ENCODE measurements at regions not wholly inside any gene's neighbourhood (a gene's known extent, or its start where the extent isn't known, plus 50 kb on each side); places are given as distances from the start of the nearest gene placed in this dataset.
A peak's percentile ranks its signal among the peaks of the same experiment; 100 is the strongest.

GRCh38 chr1:224486801-224487583, 52.4 kb upstream of the WDR26 start:
- DNase-seq (ENCODE audit: low spot score), result no peak

GRCh38 chr1:224488806-224489499, 54.4 kb upstream of the WDR26 start:
- DNase-seq (ENCODE audit: low spot score), result no peak

GRCh38 chr1:224489534-224490365, 55.2 kb upstream of the WDR26 start:
- DNase-seq (ENCODE audit: low spot score), result no peak

GRCh38 chr1:224490549-224491537, 56.2 kb upstream of the WDR26 start:
- DNase-seq (ENCODE audit: low spot score), result no peak

GRCh38 chr1:224492015-224492414, 57.4 kb upstream of the WDR26 start:
- no peak for DNase-seq (ENCODE audit: low spot score)

GRCh38 chr1:224492632-224493031, 58.0 kb upstream of the WDR26 start:
- no peak for DNase-seq (ENCODE audit: low spot score)

- DNase-seq (ENCODE audit: low spot score), result no peak
Observed at GRCh38 chr1:224493269-224493668, 58.7 kb upstream of the WDR26 start.

- no peak for DNase-seq (ENCODE audit: low spot score)
Observed at GRCh38 chr1:224494343-224494742, 59.7 kb upstream of the WDR26 start.

- no peak for DNase-seq (ENCODE audit: low spot score)
Observed at GRCh38 chr1:224495866-224496265, 61.3 kb upstream of the WDR26 start.

GRCh38 chr1:224496826-224497225, 62.2 kb upstream of the WDR26 start:
- DNase-seq (ENCODE audit: low spot score), result no peak

- DNase-seq (ENCODE audit: low spot score), result no peak
Observed at GRCh38 chr1:224497714-224498573, 63.3 kb upstream of the WDR26 start.

GRCh38 chr1:224498574-224499170, 64.1 kb upstream of the WDR26 start:
- DNase-seq (ENCODE audit: low spot score), result no peak

- no peak for DNase-seq (ENCODE audit: low spot score)
Observed at GRCh38 chr1:224499204-224499603, 64.6 kb upstream of the WDR26 start.

- no peak for DNase-seq (ENCODE audit: low spot score)
Observed at GRCh38 chr1:224500796-224501195, 66.2 kb upstream of the WDR26 start.

GRCh38 chr1:224501836-224502235, 67.2 kb upstream of the WDR26 start:
- DNase-seq (ENCODE audit: low spot score), result no peak

- no peak for DNase-seq (ENCODE audit: low spot score)
Observed at GRCh38 chr1:224502459-224503160, 68.0 kb upstream of the WDR26 start.

- DNase-seq (ENCODE audit: low spot score), result peak; percentile 81
Observed at GRCh38 chr1:224503161-224504118, 68.8 kb upstream of the WDR26 start.
